K562 (cell line): ENCODE measurements at regions not wholly inside any gene's neighbourhood (a gene's known extent, or its start where the extent isn't known, plus 50 kb on each side); places are given as distances from the start of the nearest gene placed in this dataset.
A peak's percentile ranks its signal among the peaks of the same experiment; 100 is the strongest.

Experiments used
- BRD4 ChIP-seq: fragments of 200-600 bp; sonication (generic); IDR thresholded peaks from 2 replicates; pipeline ENCODE4 v1.6.1; 2017; ENCODE audit warnings: inconsistent platforms
- C11orf30 ChIP-seq: fragments of 450-650 bp; IDR thresholded peaks from 2 replicates; pipeline ENCODE4 v1.6.1; 2016; ENCODE audit warnings: low read depth, mild to moderate bottlenecking
- DDX20 ChIP-seq: fragments of 450-650 bp; IDR thresholded peaks from 2 replicates; pipeline ENCODE4 v1.6.1; 2016; ENCODE audit warnings: missing genetic modification characterization, low read depth, mild to moderate bottlenecking, missing compliant biosample characterization, moderate library complexity
- ERF ChIP-seq: fragments of 450-650 bp; formaldehyde crosslinking; IDR thresholded peaks from 2 replicates; pipeline ENCODE4 v1.4.0; 2020; ENCODE audit warnings: mild to moderate bottlenecking, mixed read lengths
- MAFF ChIP-seq: IDR thresholded peaks from 2 replicates; pipeline ENCODE4 v1.6.1; 2012; ENCODE audit warnings: low read length, improper control_type of control experiment
- MCM5 ChIP-seq: fragments of 450-650 bp; IDR thresholded peaks from 2 replicates; pipeline ENCODE4 v1.6.1; 2016; ENCODE audit warnings: low read depth
- SPI1 ChIP-seq: IDR thresholded peaks from 2 replicates; pipeline ENCODE4 v1.6.1; 2011; ENCODE audit warnings: low read depth, low read length, control low read depth, borderline replicate concordance
- U2AF1 ChIP-seq: fragments of 200-400 bp; formaldehyde crosslinking; optimal IDR thresholded peaks from 2 replicates; pipeline ENCODE3; 2017; ENCODE audit warnings: mild to moderate bottlenecking, low read depth, low read length, moderate library complexity
- YY1 ChIP-seq, 3 experiments: IDR thresholded peaks; 2 replicates each; pipeline ENCODE4 v1.6.1; 2011; ENCODE audit warnings: low read length in 2 of 3, mild to moderate bottlenecking in 2 of 3, moderate library complexity in 2 of 3, borderline replicate concordance in 1 of 3, control low read depth in 1 of 3, low read depth in 1 of 3; ENCODE audit not compliant: insufficient read depth in 3 of 3, insufficient replicate concordance in 2 of 3, control insufficient read depth in 1 of 3, insufficient read length in 1 of 3; ENCODE audit errors: extremely low read depth in 1 of 3
- ZNF75A ChIP-seq: fragments of 450-650 bp; formaldehyde crosslinking; IDR thresholded peaks from 2 replicates; pipeline ENCODE4 v1.4.0; 2020; ENCODE audit warnings: mild to moderate bottlenecking
- TF ChIP-seq, protein P1 (sequence below): IDR thresholded peaks from 3 replicates; pipeline ENCODE4 v1.6.1; 2011; ENCODE audit warnings: borderline replicate concordance, mild to moderate bottlenecking; ENCODE audit not compliant: insufficient read length, insufficient read depth
- TF ChIP-seq, protein P2 (sequence below), 2 experiments: fragments of 450-650 bp in 1 of 2; sonication (generic) in 1 of 2; formaldehyde crosslinking in 1 of 2; IDR thresholded peaks; 2 replicates each; pipeline versions ENCODE4 v1.7.1 to v1.9.0; 2016 to 2022; ENCODE audit warnings: inconsistent platforms in 1 of 2, mild to moderate bottlenecking in 1 of 2, missing genetic modification reagents in 1 of 2
- TF ChIP-seq, protein P3 (sequence below): fragments of 250-450 bp; sonication (Bioruptor Pico); IDR thresholded peaks from 2 replicates; pipeline ENCODE4 v1.9.0; 2021; ENCODE audit warnings: mild to moderate bottlenecking

DNA sequence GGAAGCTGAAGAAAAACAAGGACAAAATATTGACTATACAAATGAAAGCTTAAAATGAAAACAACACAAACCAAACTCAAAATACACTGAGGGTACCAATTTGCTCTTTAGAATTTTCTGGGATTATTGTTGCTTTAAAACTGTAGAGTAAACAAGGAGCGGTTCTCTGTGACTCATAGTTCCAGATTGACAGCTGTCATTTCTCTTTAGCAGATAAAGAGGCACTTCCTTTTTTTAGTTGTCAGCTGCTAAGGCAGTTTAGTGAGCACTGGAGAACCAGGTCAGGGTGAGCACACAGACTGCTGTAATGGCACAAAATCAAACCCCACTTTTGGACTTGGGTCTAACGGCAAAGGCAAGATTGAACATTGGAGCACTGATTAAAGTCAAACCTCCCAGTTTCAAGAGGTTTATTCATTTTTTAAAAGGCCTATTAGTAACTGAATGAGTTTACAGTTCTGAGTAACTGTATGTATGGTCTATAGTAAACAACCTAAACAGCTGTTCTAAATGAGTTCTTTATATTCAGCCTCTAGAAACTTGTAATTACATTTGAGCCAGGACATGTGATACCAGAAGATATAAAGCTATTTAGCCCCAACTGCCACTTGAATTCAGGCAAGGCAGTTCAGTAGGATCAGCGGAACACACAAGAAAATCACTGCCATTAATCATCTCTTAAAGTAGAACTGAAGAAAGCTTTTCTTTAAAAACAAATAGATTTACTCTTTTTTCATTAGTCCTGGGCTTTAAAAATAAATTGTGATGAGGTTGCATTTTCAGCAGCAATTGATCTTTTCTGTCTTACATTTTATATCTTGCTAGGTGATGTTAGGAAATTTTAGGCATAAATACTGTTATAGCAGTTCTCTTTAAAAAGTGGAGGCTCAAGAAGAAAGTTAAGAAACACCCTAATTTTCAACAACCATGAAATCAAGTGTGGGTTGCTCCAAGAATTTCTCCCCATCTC, 71.7 kb upstream of the PRICKLE1 start (continued):
- TF ChIP-seq YY1 (IDR thresholded peaks at IDR 0.05; ENCODE audit: borderline replicate concordance in 1 of 3, control insufficient read depth in 1 of 3, extremely low read depth in 1 of 3, insufficient read depth in 3 of 3, insufficient read length in 1 of 3, insufficient replicate concordance in 2 of 3, low read depth in 1 of 3, low read length in 2 of 3), result no peak
- TF ChIP-seq, protein P1, sequence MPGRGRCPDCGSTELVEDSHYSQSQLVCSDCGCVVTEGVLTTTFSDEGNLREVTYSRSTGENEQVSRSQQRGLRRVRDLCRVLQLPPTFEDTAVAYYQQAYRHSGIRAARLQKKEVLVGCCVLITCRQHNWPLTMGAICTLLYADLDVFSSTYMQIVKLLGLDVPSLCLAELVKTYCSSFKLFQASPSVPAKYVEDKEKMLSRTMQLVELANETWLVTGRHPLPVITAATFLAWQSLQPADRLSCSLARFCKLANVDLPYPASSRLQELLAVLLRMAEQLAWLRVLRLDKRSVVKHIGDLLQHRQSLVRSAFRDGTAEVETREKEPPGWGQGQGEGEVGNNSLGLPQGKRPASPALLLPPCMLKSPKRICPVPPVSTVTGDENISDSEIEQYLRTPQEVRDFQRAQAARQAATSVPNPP, result no peak
- TF ChIP-seq BRD4, result no peak
- TF ChIP-seq ZNF75A (CRISPR knock-in tag), result no peak
- TF ChIP-seq, protein P2, sequence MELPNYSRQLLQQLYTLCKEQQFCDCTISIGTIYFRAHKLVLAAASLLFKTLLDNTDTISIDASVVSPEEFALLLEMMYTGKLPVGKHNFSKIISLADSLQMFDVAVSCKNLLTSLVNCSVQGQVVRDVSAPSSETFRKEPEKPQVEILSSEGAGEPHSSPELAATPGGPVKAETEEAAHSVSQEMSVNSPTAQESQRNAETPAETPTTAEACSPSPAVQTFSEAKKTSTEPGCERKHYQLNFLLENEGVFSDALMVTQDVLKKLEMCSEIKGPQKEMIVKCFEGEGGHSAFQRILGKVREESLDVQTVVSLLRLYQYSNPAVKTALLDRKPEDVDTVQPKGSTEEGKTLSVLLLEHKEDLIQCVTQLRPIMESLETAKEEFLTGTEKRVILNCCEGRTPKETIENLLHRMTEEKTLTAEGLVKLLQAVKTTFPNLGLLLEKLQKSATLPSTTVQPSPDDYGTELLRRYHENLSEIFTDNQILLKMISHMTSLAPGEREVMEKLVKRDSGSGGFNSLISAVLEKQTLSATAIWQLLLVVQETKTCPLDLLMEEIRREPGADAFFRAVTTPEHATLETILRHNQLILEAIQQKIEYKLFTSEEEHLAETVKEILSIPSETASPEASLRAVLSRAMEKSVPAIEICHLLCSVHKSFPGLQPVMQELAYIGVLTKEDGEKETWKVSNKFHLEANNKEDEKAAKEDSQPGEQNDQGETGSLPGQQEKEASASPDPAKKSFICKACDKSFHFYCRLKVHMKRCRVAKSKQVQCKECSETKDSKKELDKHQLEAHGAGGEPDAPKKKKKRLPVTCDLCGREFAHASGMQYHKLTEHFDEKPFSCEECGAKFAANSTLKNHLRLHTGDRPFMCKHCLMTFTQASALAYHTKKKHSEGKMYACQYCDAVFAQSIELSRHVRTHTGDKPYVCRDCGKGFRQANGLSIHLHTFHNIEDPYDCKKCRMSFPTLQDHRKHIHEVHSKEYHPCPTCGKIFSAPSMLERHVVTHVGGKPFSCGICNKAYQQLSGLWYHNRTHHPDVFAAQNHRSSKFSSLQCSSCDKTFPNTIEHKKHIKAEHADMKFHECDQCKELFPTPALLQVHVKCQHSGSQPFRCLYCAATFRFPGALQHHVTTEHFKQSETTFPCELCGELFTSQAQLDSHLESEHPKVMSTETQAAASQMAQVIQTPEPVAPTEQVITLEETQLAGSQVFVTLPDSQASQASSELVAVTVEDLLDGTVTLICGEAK (IDR thresholded peaks at IDR 0.05), result no peak
- TF ChIP-seq, protein P2 (CRISPR knock-in tag; IDR thresholded peaks at IDR 0.05), result no peak
- no peak for TF ChIP-seq MCM5
- TF ChIP-seq, protein P3, sequence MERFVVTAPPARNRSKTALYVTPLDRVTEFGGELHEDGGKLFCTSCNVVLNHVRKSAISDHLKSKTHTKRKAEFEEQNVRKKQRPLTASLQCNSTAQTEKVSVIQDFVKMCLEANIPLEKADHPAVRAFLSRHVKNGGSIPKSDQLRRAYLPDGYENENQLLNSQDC (CRISPR knock-in tag), result no peak
- peak; percentile 41; the same call in 1 of the 2 replicates for TF ChIP-seq C11orf30
- no peak for TF ChIP-seq DDX20 (tag)
- peak; percentile 90 for TF ChIP-seq SPI1
- no peak for TF ChIP-seq ERF (CRISPR knock-in tag)
- TF ChIP-seq U2AF1, result no peak
- TF ChIP-seq MAFF, result peak; percentile 74
